H1 (cell line): ENCODE measurements at regions not wholly inside any gene's neighbourhood (a gene's known extent, or its start where the extent isn't known, plus 50 kb on each side); places are given as distances from the start of the nearest gene placed in this dataset.

Experiments used
- CBX5 ChIP-seq: fragments of 300-800, 300-1000 bp; sonication (generic); IDR thresholded peaks from 2 replicates; pipeline ENCODE4 v1.7.1; 2016; ENCODE audit warnings: antibody characterized with exemption, low read length, low read depth
- CHD2 ChIP-seq: IDR thresholded peaks from 2 replicates; pipeline ENCODE4 v1.6.1; 2012; ENCODE audit warnings: low read length, improper control_type of control experiment
- EZH2 ChIP-seq: fragments of 200-600 bp; sonication (generic); IDR thresholded peaks from 2 replicates; pipeline ENCODE4 v1.7.1; 2012; ENCODE audit warnings: low read depth, mild to moderate bottlenecking, moderate library complexity, low read length, inconsistent platforms; ENCODE audit not compliant: severe bottlenecking
- FOSL1 ChIP-seq: IDR thresholded peaks from 2 replicates; pipeline ENCODE4 v1.6.1; 2011; ENCODE audit warnings: mild to moderate bottlenecking, low read depth, low read length, moderate library complexity; ENCODE audit not compliant: insufficient read depth
- NANOG ChIP-seq: IDR thresholded peaks from 2 replicates; pipeline ENCODE4 v1.6.1; 2011; ENCODE audit warnings: low read length, low read depth, mild to moderate bottlenecking, inconsistent platforms; ENCODE audit not compliant: insufficient read depth, poor library complexity, severe bottlenecking
- POU5F1 ChIP-seq: IDR thresholded peaks from 2 replicates; pipeline ENCODE4 v1.6.1; 2011; ENCODE audit warnings: low read depth, mild to moderate bottlenecking, low read length, moderate library complexity
- RFX5 ChIP-seq: IDR thresholded peaks from 2 replicates; pipeline ENCODE4 v1.6.1; 2011; ENCODE audit warnings: low read depth, low read length, improper control_type of control experiment, borderline replicate concordance
- SP1 ChIP-seq: IDR thresholded peaks from 2 replicates; pipeline ENCODE4 v1.6.1; 2011; ENCODE audit warnings: low read depth, low read length
- TBP ChIP-seq: IDR thresholded peaks from 2 replicates; pipeline ENCODE4 v1.6.1; 2011; ENCODE audit warnings: low read depth, low read length, improper control_type of control experiment
- TCF12 ChIP-seq: IDR thresholded peaks from 2 replicates; pipeline ENCODE4 v1.6.1; 2011; ENCODE audit warnings: low read depth, mild to moderate bottlenecking, low read length
- TEAD4 ChIP-seq: IDR thresholded peaks from 2 replicates; pipeline ENCODE4 v1.6.1; 2012; ENCODE audit warnings: low read depth, low read length, inconsistent platforms, mixed read lengths
- TF ChIP-seq, protein P1 (sequence below): fragments of 300-600 bp; sonication (generic); IDR thresholded peaks from 2 replicates; pipeline ENCODE4 v1.7.1; 2012; ENCODE audit warnings: low read length, moderate library complexity, mild to moderate bottlenecking, inconsistent platforms; ENCODE audit not compliant: insufficient replicate concordance

DNA sequence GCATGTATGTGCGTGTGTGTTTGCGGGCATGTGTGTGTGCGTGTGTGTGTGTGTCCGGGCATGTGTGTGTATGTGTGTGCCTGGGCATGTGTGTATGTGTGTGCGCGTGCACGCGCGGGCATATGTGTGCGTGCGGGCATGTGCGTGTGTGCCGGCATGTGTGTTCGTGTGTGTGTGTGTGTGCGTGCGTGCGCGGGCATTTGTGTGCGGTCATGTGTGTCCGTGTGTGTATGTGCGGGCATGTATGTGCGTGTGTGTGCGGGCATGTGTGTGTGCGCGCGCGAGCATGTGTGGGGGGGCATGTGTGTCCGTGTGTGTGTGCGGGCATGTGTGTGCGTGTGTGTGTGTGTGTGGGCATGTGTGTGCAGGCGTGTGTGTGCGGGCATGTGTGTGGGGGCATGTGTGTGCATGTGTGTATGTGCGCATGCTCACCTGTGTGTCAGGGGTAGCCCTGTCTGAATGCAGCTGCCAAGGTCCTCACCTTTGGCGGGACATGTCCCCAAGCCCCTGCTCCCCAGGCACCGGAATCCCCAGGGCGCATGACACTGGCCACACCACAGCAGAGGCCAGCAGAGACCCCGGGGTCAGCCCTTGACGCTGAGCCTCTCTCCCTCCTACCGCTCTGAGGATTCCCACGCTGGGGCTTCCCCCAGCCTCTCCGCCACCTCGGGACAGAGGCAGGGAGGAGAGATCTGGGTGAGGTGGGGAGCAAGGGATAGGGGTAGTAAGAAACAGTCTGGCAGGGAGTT, 109.5 kb upstream of the NCOR2 start (continued):
- TF ChIP-seq, protein P1, sequence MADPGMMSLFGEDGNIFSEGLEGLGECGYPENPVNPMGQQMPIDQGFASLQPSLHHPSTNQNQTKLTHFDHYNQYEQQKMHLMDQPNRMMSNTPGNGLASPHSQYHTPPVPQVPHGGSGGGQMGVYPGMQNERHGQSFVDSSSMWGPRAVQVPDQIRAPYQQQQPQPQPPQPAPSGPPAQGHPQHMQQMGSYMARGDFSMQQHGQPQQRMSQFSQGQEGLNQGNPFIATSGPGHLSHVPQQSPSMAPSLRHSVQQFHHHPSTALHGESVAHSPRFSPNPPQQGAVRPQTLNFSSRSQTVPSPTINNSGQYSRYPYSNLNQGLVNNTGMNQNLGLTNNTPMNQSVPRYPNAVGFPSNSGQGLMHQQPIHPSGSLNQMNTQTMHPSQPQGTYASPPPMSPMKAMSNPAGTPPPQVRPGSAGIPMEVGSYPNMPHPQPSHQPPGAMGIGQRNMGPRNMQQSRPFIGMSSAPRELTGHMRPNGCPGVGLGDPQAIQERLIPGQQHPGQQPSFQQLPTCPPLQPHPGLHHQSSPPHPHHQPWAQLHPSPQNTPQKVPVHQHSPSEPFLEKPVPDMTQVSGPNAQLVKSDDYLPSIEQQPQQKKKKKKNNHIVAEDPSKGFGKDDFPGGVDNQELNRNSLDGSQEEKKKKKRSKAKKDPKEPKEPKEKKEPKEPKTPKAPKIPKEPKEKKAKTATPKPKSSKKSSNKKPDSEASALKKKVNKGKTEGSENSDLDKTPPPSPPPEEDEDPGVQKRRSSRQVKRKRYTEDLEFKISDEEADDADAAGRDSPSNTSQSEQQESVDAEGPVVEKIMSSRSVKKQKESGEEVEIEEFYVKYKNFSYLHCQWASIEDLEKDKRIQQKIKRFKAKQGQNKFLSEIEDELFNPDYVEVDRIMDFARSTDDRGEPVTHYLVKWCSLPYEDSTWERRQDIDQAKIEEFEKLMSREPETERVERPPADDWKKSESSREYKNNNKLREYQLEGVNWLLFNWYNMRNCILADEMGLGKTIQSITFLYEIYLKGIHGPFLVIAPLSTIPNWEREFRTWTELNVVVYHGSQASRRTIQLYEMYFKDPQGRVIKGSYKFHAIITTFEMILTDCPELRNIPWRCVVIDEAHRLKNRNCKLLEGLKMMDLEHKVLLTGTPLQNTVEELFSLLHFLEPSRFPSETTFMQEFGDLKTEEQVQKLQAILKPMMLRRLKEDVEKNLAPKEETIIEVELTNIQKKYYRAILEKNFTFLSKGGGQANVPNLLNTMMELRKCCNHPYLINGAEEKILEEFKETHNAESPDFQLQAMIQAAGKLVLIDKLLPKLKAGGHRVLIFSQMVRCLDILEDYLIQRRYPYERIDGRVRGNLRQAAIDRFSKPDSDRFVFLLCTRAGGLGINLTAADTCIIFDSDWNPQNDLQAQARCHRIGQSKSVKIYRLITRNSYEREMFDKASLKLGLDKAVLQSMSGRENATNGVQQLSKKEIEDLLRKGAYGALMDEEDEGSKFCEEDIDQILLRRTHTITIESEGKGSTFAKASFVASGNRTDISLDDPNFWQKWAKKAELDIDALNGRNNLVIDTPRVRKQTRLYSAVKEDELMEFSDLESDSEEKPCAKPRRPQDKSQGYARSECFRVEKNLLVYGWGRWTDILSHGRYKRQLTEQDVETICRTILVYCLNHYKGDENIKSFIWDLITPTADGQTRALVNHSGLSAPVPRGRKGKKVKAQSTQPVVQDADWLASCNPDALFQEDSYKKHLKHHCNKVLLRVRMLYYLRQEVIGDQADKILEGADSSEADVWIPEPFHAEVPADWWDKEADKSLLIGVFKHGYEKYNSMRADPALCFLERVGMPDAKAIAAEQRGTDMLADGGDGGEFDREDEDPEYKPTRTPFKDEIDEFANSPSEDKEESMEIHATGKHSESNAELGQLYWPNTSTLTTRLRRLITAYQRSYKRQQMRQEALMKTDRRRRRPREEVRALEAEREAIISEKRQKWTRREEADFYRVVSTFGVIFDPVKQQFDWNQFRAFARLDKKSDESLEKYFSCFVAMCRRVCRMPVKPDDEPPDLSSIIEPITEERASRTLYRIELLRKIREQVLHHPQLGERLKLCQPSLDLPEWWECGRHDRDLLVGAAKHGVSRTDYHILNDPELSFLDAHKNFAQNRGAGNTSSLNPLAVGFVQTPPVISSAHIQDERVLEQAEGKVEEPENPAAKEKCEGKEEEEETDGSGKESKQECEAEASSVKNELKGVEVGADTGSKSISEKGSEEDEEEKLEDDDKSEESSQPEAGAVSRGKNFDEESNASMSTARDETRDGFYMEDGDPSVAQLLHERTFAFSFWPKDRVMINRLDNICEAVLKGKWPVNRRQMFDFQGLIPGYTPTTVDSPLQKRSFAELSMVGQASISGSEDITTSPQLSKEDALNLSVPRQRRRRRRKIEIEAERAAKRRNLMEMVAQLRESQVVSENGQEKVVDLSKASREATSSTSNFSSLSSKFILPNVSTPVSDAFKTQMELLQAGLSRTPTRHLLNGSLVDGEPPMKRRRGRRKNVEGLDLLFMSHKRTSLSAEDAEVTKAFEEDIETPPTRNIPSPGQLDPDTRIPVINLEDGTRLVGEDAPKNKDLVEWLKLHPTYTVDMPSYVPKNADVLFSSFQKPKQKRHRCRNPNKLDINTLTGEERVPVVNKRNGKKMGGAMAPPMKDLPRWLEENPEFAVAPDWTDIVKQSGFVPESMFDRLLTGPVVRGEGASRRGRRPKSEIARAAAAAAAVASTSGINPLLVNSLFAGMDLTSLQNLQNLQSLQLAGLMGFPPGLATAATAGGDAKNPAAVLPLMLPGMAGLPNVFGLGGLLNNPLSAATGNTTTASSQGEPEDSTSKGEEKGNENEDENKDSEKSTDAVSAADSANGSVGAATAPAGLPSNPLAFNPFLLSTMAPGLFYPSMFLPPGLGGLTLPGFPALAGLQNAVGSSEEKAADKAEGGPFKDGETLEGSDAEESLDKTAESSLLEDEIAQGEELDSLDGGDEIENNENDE, result no peak
- TF ChIP-seq EZH2 (no peak), FOSL1 (no peak), RFX5 (no peak), TCF12 (no peak), TBP (no peak), POU5F1 (no peak), NANOG (no peak), TEAD4 (no peak), SP1 (no peak), CBX5 (no peak), CHD2 (no peak)
